ENCODE measurements at regions not wholly inside any gene's neighbourhood (a gene's known extent, or its start where the extent isn't known, plus 50 kb on each side); places are given as distances from the start of the nearest gene placed in this dataset.

- no peak overlapping the region for H3K4me2 ChIP-seq (ENCODE audit: low read depth, low read length)
- no peaks in the 10 kb centered on the region for H3K9me3 ChIP-seq (ENCODE audit: low read length)
- no peak overlapping the region for H3K9ac ChIP-seq (ENCODE audit: insufficient read depth, low read depth, low read length)
- no TSS peak for BruUV-seq (replicated peaks)
- TF ChIP-seq SRSF4 (IDR thresholded peaks at IDR 0.05; ENCODE audit: low read depth, low read length, poor library complexity, severe bottlenecking) (no peak), HNRNPL (IDR thresholded peaks at IDR 0.05; ENCODE audit: low read depth, low read length) (no peak)
- in situ Hi-C loops (cut with HindIII; ENCODE audit: extremely low pct_ligation_motif_present, low pct_unique_long_range_greater_than_20kb), result loop anchor here (25.0 kb wide), 1 partner anchor 574 kb away; no protein-coding TSS in a partner anchor
- POLR2A ChIA-PET, result no interaction called here
- ATAC-seq (no peak), FAIRE-seq (no peak), DNase-seq (ENCODE audit: low spot score) (no peak)
- H4K20me1 ChIP-seq (ENCODE audit: insufficient read depth, low read length), result no peaks in the 10 kb centered on the region
- H3K4me3 ChIP-seq (replicated peaks in 1 of 3; ENCODE audit: insufficient read depth in 1 of 3, low read depth in 2 of 3, low read length in 3 of 3), result no peak overlapping the region
- H3K27ac ChIP-seq (ENCODE audit: extremely low read length, insufficient read depth, low read length), result no peak overlapping the region
- no peaks in the 10 kb centered on the region for H3K27me3 ChIP-seq (ENCODE audit: control insufficient read depth in 1 of 2, insufficient read depth in 2 of 2, low read length in 2 of 2)
- H3K36me3 ChIP-seq (replicated peaks in 1 of 2; ENCODE audit: control insufficient read depth in 1 of 2, insufficient read depth in 2 of 2, low read length in 2 of 2), result no peaks in the 10 kb centered on the region
- CTCF ChIA-PET (ENCODE audit: low intra/inter-chr PET ratio, low total read pairs), result no interaction called here
- no peaks in the 10 kb centered on the region for H3K79me2 ChIP-seq (ENCODE audit: insufficient read depth, low read length)
- no peaks in the 10 kb centered on the region for H3K4me1 ChIP-seq (ENCODE audit: insufficient read depth, low read length)
- intact Hi-C loops (cut with micrococcal nuclease; ENCODE audit: unreplicated experiment), result no loop called here
- H2AFZ ChIP-seq (ENCODE audit: low read length), result no peak overlapping the region
Measured at GRCh38 chr13:71312923-71313322, 554.1 kb downstream of the DACH1 start.

GRCh38 chr13:71309905-71310304 is 557.1 kb downstream of the DACH1 start:
- no peak overlapping the region for H3K9ac ChIP-seq (ENCODE audit: insufficient read depth, low read depth, low read length)
- intact Hi-C loops (cut with micrococcal nuclease; ENCODE audit: unreplicated experiment) (no loop called here), in situ Hi-C loops (cut with HindIII; ENCODE audit: extremely low pct_ligation_motif_present, low pct_unique_long_range_greater_than_20kb) (loop anchor here (25.0 kb wide), 1 partner anchor 577 kb away; no protein-coding TSS in a partner anchor)
- TF ChIP-seq, protein P1, sequence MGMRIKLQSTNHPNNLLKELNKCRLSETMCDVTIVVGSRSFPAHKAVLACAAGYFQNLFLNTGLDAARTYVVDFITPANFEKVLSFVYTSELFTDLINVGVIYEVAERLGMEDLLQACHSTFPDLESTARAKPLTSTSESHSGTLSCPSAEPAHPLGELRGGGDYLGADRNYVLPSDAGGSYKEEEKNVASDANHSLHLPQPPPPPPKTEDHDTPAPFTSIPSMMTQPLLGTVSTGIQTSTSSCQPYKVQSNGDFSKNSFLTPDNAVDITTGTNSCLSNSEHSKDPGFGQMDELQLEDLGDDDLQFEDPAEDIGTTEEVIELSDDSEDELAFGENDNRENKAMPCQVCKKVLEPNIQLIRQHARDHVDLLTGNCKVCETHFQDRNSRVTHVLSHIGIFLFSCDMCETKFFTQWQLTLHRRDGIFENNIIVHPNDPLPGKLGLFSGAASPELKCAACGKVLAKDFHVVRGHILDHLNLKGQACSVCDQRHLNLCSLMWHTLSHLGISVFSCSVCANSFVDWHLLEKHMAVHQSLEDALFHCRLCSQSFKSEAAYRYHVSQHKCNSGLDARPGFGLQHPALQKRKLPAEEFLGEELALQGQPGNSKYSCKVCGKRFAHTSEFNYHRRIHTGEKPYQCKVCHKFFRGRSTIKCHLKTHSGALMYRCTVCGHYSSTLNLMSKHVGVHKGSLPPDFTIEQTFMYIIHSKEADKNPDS (CRISPR knock-in tag; IDR thresholded peaks at IDR 0.05), result no peak
- no peak overlapping the region for H3K27ac ChIP-seq (ENCODE audit: extremely low read length, insufficient read depth, low read length)
- H3K9me3 ChIP-seq (ENCODE audit: low read length), result no peaks in the 10 kb centered on the region
- no peak for FAIRE-seq
- H3K27me3 ChIP-seq (ENCODE audit: control insufficient read depth in 1 of 2, insufficient read depth in 2 of 2, low read length in 2 of 2), result no peaks in the 10 kb centered on the region
- no peak overlapping the region; the same call in 1 of the 2 replicates for H3K4me2 ChIP-seq (ENCODE audit: low read depth, low read length)
- DNase-seq (ENCODE audit: low spot score), result no peak
- WGBS (ENCODE audit: low lambda C conversion rate), result 21% methylated on average over 4 of the region's 4 CpGs
- H3K4me3 ChIP-seq (replicated peaks in 1 of 3; ENCODE audit: insufficient read depth in 1 of 3, low read depth in 2 of 3, low read length in 3 of 3), result no peak overlapping the region
- CTCF ChIA-PET (ENCODE audit: low intra/inter-chr PET ratio, low total read pairs), result no interaction called here
- POLR2A ChIA-PET, result no interaction called here
- H4K20me1 ChIP-seq (ENCODE audit: insufficient read depth, low read length), result no peaks in the 10 kb centered on the region
- H3K36me3 ChIP-seq (replicated peaks in 1 of 2; ENCODE audit: control insufficient read depth in 1 of 2, insufficient read depth in 2 of 2, low read length in 2 of 2), result no peaks in the 10 kb centered on the region
- no peak overlapping the region for H2AFZ ChIP-seq (ENCODE audit: low read length)
- no peaks in the 10 kb centered on the region for H3K79me2 ChIP-seq (ENCODE audit: insufficient read depth, low read length)
- BruUV-seq (replicated peaks), result no TSS peak
- H3K4me1 ChIP-seq (ENCODE audit: insufficient read depth, low read length), result no peaks in the 10 kb centered on the region
- no peak for ATAC-seq
